K562 (cell line): ENCODE measurements at regions not wholly inside any gene's neighbourhood (a gene's known extent, or its start where the extent isn't known, plus 50 kb on each side); places are given as distances from the start of the nearest gene placed in this dataset.

Experiments used
- ATAC-seq: fragments of 200-7000 bp; cut with Tn5 transposase; 3 replicates; pipeline ENCODE4 v1.9.1; 2020; ENCODE audit warnings: moderate library complexity
- BruUV-seq: library from RNA; stranded (reverse); fragments of 400-500 nt; replicated peaks from 2 replicates; lab custom pipeline; 2021; lab: Mats Ljungman, UMichigan
- CTCF ChIA-PET: fragments of 300-600 bp; formaldehyde crosslinking; extraction: SDS; loops from one replicate; lab custom pipeline; 2021; ENCODE audit warnings: low intra/inter-chr PET ratio; lab: Yijun Ruan, JAX
- POLR2A ChIA-PET: fragments of 300-600, 350-650 bp; sonication (Branson Sonifier 250); formaldehyde crosslinking; extraction: SDS; loops from one replicate; lab custom pipeline; 2021; ENCODE audit warnings: antibody characterized with exemption, inconsistent platforms; lab: Yijun Ruan, JAX
- DNase-seq, 4 experiments: peaks; one replicate each; pipeline versions ENCODE4 v3.0.0 to v3.0.0-alpha.2; 2011 to 2018; ENCODE audit warnings: low spot score in 3 of 4, mixed read lengths in 3 of 4; ENCODE audit errors: extremely low read depth in 1 of 4
- FAIRE-seq: peaks from 2 replicates; lab custom pipeline; 2011; peaks lifted over from hg19 to GRCh38; lab: Jason Lieb, UNC
- H2AFZ ChIP-seq: 2 replicates; pipeline ENCODE4 v1.6.0; 2011; ENCODE audit warnings: low read depth, low read length, control low read depth, inconsistent platforms
- H3K27ac ChIP-seq: fragments of 200-600 bp; 3 replicates; pipeline ENCODE4 v1.8.0; 2011; ENCODE audit warnings: low read depth, mild to moderate bottlenecking, control low read depth, inconsistent platforms, low read length, moderate library complexity, mixed read lengths; ENCODE audit errors: extremely low read depth
- H3K27me3 ChIP-seq, 2 experiments: fragments of 300-600 bp in 1 of 2; 2 replicates in 1 of 2; 3 replicates in 1 of 2; pipeline versions ENCODE4 v1.6.0 to v1.8.0; 2011; ENCODE audit warnings: inconsistent platforms in 2 of 2, low read length in 2 of 2, mild to moderate bottlenecking in 1 of 2, mixed read lengths in 1 of 2, moderate library complexity in 1 of 2; ENCODE audit not compliant: control insufficient read depth in 2 of 2, insufficient read depth in 2 of 2
- H3K36me3 ChIP-seq: fragments of 300-600 bp; 3 replicates; pipeline ENCODE4 v1.8.0; 2011; ENCODE audit warnings: mild to moderate bottlenecking, low read length, inconsistent platforms; ENCODE audit not compliant: control insufficient read depth, insufficient read depth
- H3K4me1 ChIP-seq, 2 experiments: fragments of 200-600 bp in 1 of 2; replicated peaks in 1 of 2; 2 replicates in 1 of 2; 3 replicates in 1 of 2; pipeline versions ENCODE4 v1.5.1 to v1.8.0; 2011; ENCODE audit warnings: inconsistent platforms in 2 of 2, low read length in 2 of 2, mild to moderate bottlenecking in 1 of 2, mixed read lengths in 1 of 2, moderate library complexity in 1 of 2; ENCODE audit not compliant: control insufficient read depth in 2 of 2, insufficient read depth in 2 of 2
- H3K4me2 ChIP-seq: 2 replicates; pipeline ENCODE4 v1.6.1; 2011; ENCODE audit warnings: low read length, control low read depth, inconsistent platforms, mixed read lengths; ENCODE audit not compliant: insufficient read depth
- H3K4me3 ChIP-seq: fragments of 200-600 bp; sonication (generic), shearing (Covaris generic); 2 replicates; pipeline ENCODE4 v1.5.1; 2016; ENCODE audit warnings: control low read depth, inconsistent platforms
- H3K79me2 ChIP-seq: fragments of 200-600 bp; 3 replicates; pipeline ENCODE4 v1.8.0; 2011; ENCODE audit warnings: low read length, inconsistent platforms; ENCODE audit not compliant: control insufficient read depth, insufficient read depth
- H3K9ac ChIP-seq, 2 experiments: 2 replicates each; pipeline versions ENCODE4 v1.6.0 to v1.6.1; 2011; ENCODE audit warnings: low read depth in 2 of 2, low read length in 2 of 2, control low read depth in 1 of 2, inconsistent platforms in 1 of 2, mild to moderate bottlenecking in 1 of 2, mixed read lengths in 1 of 2; ENCODE audit not compliant: insufficient read depth in 1 of 2
- H3K9me1 ChIP-seq: one replicate; pipeline ENCODE4 v1.6.0; 2011; ENCODE audit warnings: inconsistent platforms, mild to moderate bottlenecking, low read length, moderate library complexity; ENCODE audit not compliant: control insufficient read depth, insufficient read depth
- H3K9me3 ChIP-seq: replicated peaks from 2 replicates; pipeline ENCODE4 v1.5.1; 2011; ENCODE audit warnings: low read depth, low read length, inconsistent platforms; ENCODE audit not compliant: control insufficient read depth, insufficient read depth
- H4K20me1 ChIP-seq: replicated peaks from 2 replicates; pipeline ENCODE4 v1.6.1; 2011; ENCODE audit warnings: low read length, inconsistent platforms, mixed read lengths; ENCODE audit not compliant: control insufficient read depth, insufficient read depth
- ATF1 ChIP-seq, 2 experiments: fragments of 450-650 bp in 1 of 2; IDR thresholded peaks; 2 replicates each; pipeline ENCODE4 v1.6.1; 2016; ENCODE audit warnings: missing compliant biosample characterization in 1 of 2, missing genetic modification characterization in 1 of 2
- BCL6 ChIP-seq: fragments of 250-450 bp; sonication (Bioruptor Pico); IDR thresholded peaks from 2 replicates; pipeline ENCODE4 v1.4.0; 2020
- CHAMP1 ChIP-seq: fragments of 450-650 bp; IDR thresholded peaks from 2 replicates; pipeline ENCODE4 v1.6.1; 2016; ENCODE audit warnings: mild to moderate bottlenecking
- FOXJ2 ChIP-seq: fragments of 200-800 bp; sonication (Bioruptor generic); IDR thresholded peaks from 2 replicates; pipeline ENCODE4 v1.6.1; 2016; ENCODE audit warnings: missing genetic modification characterization, missing compliant biosample characterization
- FOXJ3 ChIP-seq: sonication (generic); formaldehyde crosslinking; IDR thresholded peaks from 2 replicates; pipeline ENCODE4 v1.4.0; 2020; ENCODE audit warnings: mild to moderate bottlenecking, missing genetic modification reagents
- HDAC6 ChIP-seq: IDR thresholded peaks from 2 replicates; pipeline ENCODE4 v1.6.1; 2012; ENCODE audit warnings: low read depth, mild to moderate bottlenecking, control low read depth, inconsistent platforms, low read length, moderate library complexity
- JUN ChIP-seq, 2 experiments: sonication (generic) in 1 of 2; formaldehyde crosslinking in 1 of 2; IDR thresholded peaks; 2 replicates each; pipeline versions ENCODE4 v1.6.1 to v1.8.0; 2012 to 2022; ENCODE audit warnings: borderline replicate concordance in 2 of 2, mild to moderate bottlenecking in 2 of 2, improper control_type of control experiment in 1 of 2, low read depth in 1 of 2, low read length in 1 of 2, missing genetic modification reagents in 1 of 2
- MECOM ChIP-seq: fragments of 250-450 bp; sonication (Bioruptor Pico); IDR thresholded peaks from 2 replicates; pipeline ENCODE4 v1.8.0; 2022; ENCODE audit warnings: inconsistent platforms
- NFIC ChIP-seq: fragments of 450-650 bp; IDR thresholded peaks from 2 replicates; pipeline ENCODE4 v1.6.1; 2017; ENCODE audit warnings: mild to moderate bottlenecking, inconsistent platforms
- PKNOX1 ChIP-seq: fragments of 450-650 bp; IDR thresholded peaks from 2 replicates; pipeline ENCODE4 v1.6.1; 2016
- SAFB2 ChIP-seq: fragments of 200-400 bp; formaldehyde crosslinking; IDR thresholded peaks from 2 replicates; pipeline ENCODE4 v1.6.1; 2018; ENCODE audit warnings: borderline replicate concordance, low read length, low read depth, moderate library complexity; ENCODE audit not compliant: severe bottlenecking
- SOX6 ChIP-seq: fragments of 450-650 bp; IDR thresholded peaks from 2 replicates; pipeline ENCODE4 v1.6.1; 2014; ENCODE audit warnings: mild to moderate bottlenecking
- YBX1 ChIP-seq: fragments of 450-650 bp; IDR thresholded peaks from 2 replicates; pipeline ENCODE4 v1.7.1; 2016; ENCODE audit warnings: mild to moderate bottlenecking
- ZFP30 ChIP-seq: fragments of 250-450 bp; sonication (Bioruptor Pico); IDR thresholded peaks from 2 replicates; pipeline ENCODE4 v1.8.0; 2022; ENCODE audit warnings: moderate library complexity, mild to moderate bottlenecking, inconsistent platforms, borderline replicate concordance
- ZNF707 ChIP-seq: fragments of 250-450 bp; sonication (Bioruptor Pico); conservative IDR thresholded peaks from 2 replicates; pipeline ENCODE4 v1.8.0; 2022; ENCODE audit warnings: inconsistent platforms, mild to moderate bottlenecking, moderate library complexity
- WGBS: fragments of 100-300 bp; shearing (Covaris generic); methylation state at CpG from one replicate; pipeline ENCODE4 v1.1.6; 2016; ENCODE audit warnings: low coverage, mixed read lengths; ENCODE audit not compliant: insufficient coverage; ENCODE audit errors: missing lambda C conversion rate; 5-methylcytosine and 5-hydroxymethylcytosine counted together
- in situ Hi-C: fragments of 300-500 bp; cut with MboI; formaldehyde crosslinking; loops from 4 replicates; pipeline ENCODE4 v1.15.0; 2018; ENCODE audit warnings: inconsistent platforms, mixed read lengths
- intact Hi-C: fragments of 100-400 bp; cut with micrococcal nuclease; formaldehyde crosslinking; loops from 2 replicates; pipeline ENCODE4 v1.14.2; 2022

- intact Hi-C loops = no loop called here
- no peak for TF ChIP-seq FOXJ2 (tag)
- TF ChIP-seq MECOM (CRISPR knock-in tag) = no peak
- no peak for TF ChIP-seq CHAMP1
- no peak for TF ChIP-seq HDAC6
- no peak for TF ChIP-seq SAFB2
- no peak for TF ChIP-seq PKNOX1
- no peak for TF ChIP-seq ATF1 (CRISPR knock-in tag; IDR thresholded peaks at IDR 0.05)
- no peak for TF ChIP-seq ATF1 (tag; IDR thresholded peaks at IDR 0.05)
- no peak for TF ChIP-seq SOX6
- TF ChIP-seq FOXJ3 (CRISPR knock-in tag) = no peak
- no peak for TF ChIP-seq ZNF707
- no peak for TF ChIP-seq JUN (IDR thresholded peaks at IDR 0.05; ENCODE audit: borderline replicate concordance, low read depth, low read length)
- TF ChIP-seq JUN (CRISPR knock-in tag; IDR thresholded peaks at IDR 0.05; ENCODE audit: borderline replicate concordance) = no peak
- no peak for TF ChIP-seq ZFP30 (CRISPR knock-in tag)
- no peak for TF ChIP-seq NFIC
- TF ChIP-seq BCL6 = no peak
- no peak for TF ChIP-seq YBX1
- no peak for ATAC-seq
- Histone ChIP-seq H3K27ac (no peak overlapping the region), H3K9me1 (no peaks in the 10 kb centered on the region), H3K36me3 (no peaks in the 10 kb centered on the region), H2AFZ (no peak overlapping the region), H3K9ac (no peak overlapping the region), H3K4me3 (no peak overlapping the region), H3K4me2 (no peak overlapping the region), H3K4me1 (no peaks in the 10 kb centered on the region), H3K27me3 (peaks cover 7 to 25% of the 10 kb centered on the region in 2 experiments; a peak in 3 of 5 replicates), H4K20me1 (no peaks in the 10 kb centered on the region), H3K9me3 (no peaks in the 10 kb centered on the region), H3K79me2 (no peaks in the 10 kb centered on the region)
- BruUV-seq = no TSS peak
- 0% methylated on average over 3 of the region's 3 CpGs for WGBS
- DNase-seq = no peak
- in situ Hi-C loops = no loop called here
- CTCF ChIA-PET = no interaction called here
- POLR2A ChIA-PET = interaction anchor here (0.6 kb wide), 1 partner anchor 8 kb away, joined by 3 read pairs; no protein-coding TSS in a partner anchor
- FAIRE-seq = no peak
Observed at GRCh38 chr10:44205067-44205466, 179.8 kb downstream of the CXCL12 start.
